ENCODE measurements at regions not wholly inside any gene's neighbourhood (a gene's known extent, or its start where the extent isn't known, plus 50 kb on each side); places are given as distances from the start of the nearest gene placed in this dataset.
"Not testable (repeated sequence)": the region's sequence is repeated elsewhere in the genome, so short reads cannot be mapped to it uniquely, and the experiment has no call there.

DNA sequence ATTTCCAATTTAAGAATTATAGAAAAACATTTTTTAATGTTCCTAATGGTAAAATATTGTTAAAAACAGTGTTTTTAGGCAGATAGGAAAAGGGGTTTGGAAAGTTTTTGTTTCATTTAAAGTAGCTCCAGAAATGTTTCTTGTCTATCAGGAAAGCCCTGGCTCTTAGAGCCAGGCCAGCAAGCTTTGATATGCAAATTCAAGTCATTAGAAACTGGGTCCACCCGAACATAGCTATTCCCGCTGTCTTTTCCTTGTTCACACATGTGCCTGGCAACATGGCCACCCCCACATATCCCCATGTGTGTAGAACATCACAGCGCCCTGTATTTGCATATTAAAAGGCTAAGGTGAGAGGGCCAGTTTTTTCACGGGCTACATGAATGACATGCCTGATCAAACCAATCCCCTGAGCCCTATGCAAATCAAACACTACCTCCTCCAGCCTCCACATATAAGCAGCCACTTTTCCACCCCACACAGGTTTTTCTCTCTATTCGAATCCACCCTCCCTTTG, 925.3 kb upstream of the CDH10 start:
- no peak for DNase-seq (ENCODE audit: low read depth)

GRCh38 chr5:25568989-25569625, 924.3 kb upstream of the CDH10 start:
- no peak for DNase-seq (ENCODE audit: low read depth)

DNA sequence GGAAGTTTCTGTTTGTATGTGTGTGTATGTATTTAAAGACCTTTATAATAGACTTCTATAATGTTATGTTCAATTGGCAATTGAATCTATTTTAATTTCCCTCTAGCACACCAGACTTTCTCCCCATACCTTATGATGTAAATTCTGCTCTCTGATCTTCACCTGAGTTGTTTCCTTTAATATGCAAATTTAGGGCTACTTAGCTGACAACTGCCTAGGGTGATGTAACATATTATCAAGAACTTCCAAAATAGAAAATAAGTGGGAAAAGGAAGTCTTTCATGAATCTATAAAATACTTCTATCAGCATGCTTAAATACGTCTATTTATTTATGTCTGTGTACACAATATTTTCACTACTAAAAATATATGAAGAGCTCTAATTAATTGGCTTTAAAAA, 923.5 kb upstream of the CDH10 start:
- DNase-seq (ENCODE audit: low read depth) = no peak

DNA sequence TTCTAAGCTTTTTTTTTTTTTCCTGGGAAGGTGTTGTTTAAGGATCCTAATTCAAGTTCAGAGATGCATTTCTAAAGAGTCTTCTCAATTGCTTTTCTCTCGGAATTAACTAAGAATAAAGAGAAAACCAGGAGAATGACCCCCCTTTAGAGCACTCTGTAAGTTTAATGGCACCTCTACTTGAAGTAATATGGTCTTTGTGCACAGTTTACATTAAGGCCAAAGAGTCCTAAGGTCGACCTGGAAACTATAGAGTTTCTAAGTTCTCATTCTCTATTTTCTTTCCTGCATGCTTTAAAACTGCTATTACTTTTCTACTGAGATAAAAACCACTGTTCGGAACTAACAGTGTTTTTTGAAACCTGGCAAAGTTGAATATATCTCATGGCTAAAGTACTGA, 923.1 kb upstream of the CDH10 start:
- no peak for DNase-seq (ENCODE audit: low read depth)

DNA sequence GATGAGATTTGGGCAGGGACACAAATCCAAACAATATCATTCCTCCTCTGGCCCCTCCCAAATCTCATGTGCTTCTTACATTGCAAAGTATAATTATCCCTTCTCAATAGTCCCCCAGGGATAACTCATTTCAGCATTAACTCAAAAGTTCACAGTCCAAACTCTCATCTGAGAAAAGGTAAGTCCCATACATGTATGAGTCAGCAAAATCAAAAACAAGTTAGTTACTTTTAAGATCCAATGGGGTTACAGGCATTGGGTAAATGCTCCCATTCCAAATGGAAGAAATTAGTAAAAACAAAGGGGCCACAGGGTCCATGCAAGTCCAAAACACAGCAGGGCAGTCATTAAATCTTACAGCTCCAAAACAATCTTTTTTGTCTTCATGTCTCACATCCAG, 917.9 kb upstream of the CDH10 start:
- no peak for DNase-seq (ENCODE audit: low read depth)

DNA sequence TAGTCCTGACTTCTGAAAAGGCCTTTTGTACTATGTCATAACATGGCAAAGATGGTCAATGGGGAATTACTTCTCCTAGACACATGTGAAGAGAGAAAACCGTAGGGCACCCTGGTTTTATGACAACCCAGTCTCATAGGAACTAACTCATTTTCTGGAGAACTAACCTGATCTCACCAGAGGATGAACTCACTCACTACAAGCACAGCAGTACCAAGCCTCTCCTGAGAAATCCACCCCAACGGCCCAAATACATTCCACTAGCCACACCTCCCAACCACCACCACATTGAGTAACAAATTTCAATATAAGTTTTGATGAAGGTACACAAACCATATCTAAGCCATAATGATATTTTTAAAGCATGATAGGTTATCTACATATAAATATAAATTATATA, 909.3 kb upstream of the CDH10 start:
- DNase-seq (ENCODE audit: low read depth) = no peak

- no peak for DNase-seq (ENCODE audit: low read depth)
Observed at GRCh38 chr5:25552871-25553481, 908.2 kb upstream of the CDH10 start.

DNA sequence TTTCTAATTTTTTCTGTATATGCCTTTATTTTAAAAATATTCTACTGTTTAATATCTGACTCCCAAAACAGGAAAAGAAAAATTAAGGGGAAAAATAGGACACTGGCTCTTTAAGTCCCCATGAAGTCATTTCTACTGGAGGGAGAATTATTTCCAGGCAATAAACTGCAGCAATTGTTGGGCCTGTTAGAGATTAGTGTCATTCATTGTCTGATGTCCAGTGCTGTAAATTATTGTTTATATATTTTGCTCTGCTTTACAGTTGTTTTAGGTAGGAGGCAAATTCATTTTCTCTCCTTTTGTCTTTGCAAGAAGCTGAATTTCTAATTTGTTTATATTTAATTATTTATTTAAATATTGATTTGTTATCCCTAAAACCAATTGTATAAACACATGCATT, 906.0 kb upstream of the CDH10 start:
- DNase-seq (ENCODE audit: low read depth) = no peak

DNA sequence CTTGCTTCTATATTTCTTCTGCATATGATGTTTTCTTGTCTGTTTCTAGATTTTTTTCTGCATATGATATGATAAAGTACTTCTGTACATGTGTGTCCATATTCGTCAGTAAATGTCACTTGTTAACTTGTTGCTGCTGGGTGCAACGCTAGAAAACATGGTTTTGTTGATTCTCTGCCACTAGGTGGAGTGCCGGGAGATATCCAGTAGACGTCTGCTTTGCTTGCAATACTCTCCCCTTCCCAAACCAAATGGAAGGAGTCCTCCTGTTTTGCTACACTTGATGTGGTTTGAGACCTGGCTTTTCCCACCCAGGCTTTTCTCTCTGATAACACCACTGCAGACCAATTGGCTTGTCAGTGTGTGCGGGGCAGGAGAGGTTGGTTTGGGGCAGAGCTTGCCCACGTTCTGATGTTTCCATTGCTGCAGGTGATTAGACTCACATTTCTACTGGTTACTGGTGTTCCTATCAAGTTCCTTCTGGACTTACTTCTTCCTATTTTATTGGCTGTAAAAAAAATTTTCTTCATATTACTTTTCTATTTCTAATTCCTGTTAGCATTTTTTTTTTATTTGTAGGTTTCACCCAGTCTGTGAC, 900.0 kb upstream of the CDH10 start:
- no peak for DNase-seq (ENCODE audit: low read depth)

DNA sequence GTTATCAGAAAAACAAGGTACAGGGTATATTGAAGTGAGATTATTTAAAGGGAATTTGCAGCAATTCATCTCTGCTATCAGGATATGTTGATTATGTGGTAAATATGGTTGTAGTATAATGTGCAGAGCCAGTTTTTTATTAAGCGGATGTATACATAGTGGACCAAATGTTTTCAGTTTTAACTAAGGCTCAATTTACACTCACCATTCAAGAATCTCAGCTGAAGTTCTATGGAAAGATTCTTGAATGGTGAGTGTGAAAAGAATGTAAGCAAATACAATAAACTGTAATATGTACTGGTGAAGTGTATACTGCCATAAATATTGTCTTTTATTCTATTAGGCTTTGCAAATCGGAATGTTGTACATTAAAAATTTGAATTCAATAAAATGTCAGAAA, 895.9 kb upstream of the CDH10 start:
- DNase-seq (ENCODE audit: low read depth) = no peak

DNA sequence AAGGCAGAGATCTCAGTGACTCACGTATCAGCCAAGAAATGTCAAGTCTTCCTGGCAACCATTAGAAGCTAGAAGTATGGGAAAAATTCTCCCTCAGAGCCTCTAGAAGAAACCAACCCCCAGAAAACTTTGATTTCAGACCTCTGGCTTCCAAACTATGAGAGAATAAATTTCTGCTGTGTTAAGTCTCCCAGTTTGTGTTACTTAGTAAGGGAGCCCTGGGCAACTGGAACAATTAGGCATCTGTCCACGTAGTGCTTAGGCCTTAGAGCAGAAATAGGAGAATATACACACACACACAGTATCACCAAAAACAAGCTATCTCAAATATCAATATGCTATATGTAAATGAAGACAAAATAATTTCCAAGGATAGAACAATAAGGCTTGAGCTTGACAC, 894.8 kb upstream of the CDH10 start:
- DNase-seq (ENCODE audit: low read depth) = no peak

DNA sequence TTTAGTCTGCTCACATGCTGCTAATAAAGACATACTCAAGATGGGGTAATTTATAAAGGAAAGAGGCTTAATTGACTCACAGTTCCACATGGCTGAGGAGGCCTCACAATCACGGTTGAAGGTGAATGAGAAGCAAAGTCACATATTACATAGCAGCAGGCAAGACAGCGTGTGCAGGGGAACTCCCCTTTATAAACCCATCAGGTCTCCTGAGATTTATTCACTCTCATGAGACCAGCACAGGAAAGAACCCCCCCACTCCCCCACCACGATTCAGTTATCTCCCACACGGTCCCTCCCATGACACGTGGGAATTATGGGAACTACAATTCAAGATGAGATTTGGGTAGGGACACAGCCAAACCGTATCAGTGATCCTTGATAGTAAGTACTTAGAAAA, 891.7 kb upstream of the CDH10 start:
- not testable (repeated sequence) for DNase-seq (ENCODE audit: low read depth)

DNA sequence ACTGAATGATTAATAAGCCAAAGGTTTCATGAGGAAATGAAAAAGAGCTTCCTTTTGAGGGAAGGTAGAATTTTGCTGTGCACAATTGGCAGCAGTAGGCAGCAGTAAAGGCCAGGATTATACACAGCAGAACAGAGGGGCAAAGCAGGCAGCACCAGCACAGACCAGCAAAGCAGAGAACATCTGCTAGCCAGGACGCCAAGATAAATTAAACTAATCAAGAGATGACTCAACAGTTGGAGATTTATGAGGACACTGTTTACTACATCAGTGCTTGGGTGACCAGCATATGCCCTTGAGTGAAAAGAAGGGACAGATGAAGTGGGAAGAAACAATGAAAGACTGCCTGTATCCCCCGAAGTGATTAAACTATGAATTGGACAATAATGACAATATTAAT, 871.4 kb upstream of the CDH10 start:
- DNase-seq (ENCODE audit: low read depth) = no peak

GRCh38 chr5:25515525-25515924, 870.7 kb upstream of the CDH10 start:
- no peak for DNase-seq (ENCODE audit: low read depth)

GRCh38 chr5:25510692-25511091, 865.9 kb upstream of the CDH10 start:
- DNase-seq (ENCODE audit: low read depth) = not testable (repeated sequence)

GRCh38 chr5:25508011-25508410, 863.2 kb upstream of the CDH10 start:
- not testable (repeated sequence) for DNase-seq (ENCODE audit: low read depth)

- DNase-seq (ENCODE audit: low read depth) = no peak
Observed at GRCh38 chr5:25500635-25501034, 855.9 kb upstream of the CDH10 start.

DNA sequence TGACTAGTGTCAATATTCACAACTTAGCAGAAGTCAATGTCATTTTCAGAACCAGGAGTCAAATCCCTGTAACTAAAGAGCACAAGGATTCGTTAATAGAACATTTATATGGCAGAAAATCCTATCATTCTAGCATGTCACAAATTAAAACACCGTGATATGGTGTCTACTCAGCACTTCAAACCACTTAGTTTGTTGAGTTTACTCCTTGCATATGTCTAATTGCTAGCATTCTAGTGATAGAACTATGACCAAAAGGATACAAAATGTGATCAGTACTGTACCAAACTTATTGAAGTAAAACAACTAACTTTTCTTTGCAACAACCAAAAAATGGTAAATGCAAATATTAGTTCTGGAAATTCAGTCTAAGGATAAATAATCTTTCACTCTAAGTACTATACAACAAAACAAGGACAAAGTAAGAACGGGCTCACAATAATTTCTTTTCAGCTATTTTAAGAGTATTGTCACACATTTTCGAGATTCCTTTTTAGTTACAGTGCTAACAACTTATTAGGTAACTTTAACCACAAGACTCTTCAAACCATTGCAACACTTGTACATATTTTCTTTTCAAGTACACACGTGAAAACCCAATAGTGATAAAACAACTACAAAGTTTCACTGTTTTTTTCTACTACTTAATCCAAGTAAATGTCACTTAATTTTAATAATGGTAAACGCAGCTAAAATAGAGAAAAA, 845.2 kb upstream of the CDH10 start:
- no peak for DNase-seq (ENCODE audit: low read depth)

GRCh38 chr5:25488119-25488518, 843.3 kb upstream of the CDH10 start:
- no peak for DNase-seq (ENCODE audit: low read depth)

GRCh38 chr5:25484391-25484790, 839.6 kb upstream of the CDH10 start:
- DNase-seq (ENCODE audit: low read depth) = no peak

DNA sequence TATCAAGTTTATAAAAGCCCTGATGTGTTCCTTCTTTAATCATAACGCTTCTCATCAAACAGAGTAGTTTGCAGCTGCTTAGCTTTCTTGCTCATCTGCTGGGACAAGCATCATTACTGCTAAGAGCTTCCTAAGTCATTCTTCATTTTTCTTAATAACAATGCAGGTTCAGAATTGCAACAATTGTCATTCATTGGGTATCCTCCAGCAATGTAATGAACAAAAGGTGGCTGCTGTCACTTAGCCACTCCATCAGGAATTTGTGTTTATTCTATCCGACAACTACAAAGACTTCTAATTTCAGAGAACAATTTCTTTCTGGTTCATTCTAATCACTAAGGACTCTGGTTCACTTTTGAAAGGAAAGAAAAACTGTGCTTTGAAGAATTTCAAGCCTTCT, 836.7 kb upstream of the CDH10 start:
- DNase-seq (ENCODE audit: low read depth) = no peak

- DNase-seq (ENCODE audit: low read depth) = no peak
Observed at GRCh38 chr5:25459082-25459481, 814.3 kb upstream of the CDH10 start.

DNA sequence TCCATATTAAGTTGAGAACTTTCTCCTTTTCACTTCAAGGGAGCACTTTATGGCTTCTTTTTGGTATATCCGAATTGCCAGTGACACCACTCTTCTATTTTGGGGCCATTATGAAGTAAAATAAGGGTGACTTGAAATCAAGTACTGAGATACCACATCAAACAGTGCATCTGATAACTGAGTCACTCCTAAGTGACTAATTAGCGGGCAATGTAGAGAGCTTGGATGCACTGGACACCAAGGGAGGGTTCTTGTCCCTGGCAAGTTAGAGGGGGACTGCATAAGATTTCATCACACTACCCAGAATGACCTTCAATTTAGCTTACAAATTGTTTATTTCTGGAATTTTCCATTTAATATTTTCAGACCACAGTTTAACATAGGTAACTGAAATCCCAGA, 813.9 kb upstream of the CDH10 start:
- DNase-seq (ENCODE audit: low read depth) = no peak
